Fibroblast of lung (primary cell): ENCODE measurements at regions not wholly inside any gene's neighbourhood (a gene's known extent, or its start where the extent isn't known, plus 50 kb on each side); places are given as distances from the start of the nearest gene placed in this dataset.

ENCODE experiments used
- DNase-seq, 2 donors: peaks; one replicate each; pipeline versions ENCODE4 v3.0.0 to v3.0.0-alpha.2; 2010; ENCODE audit warnings: low read depth in 2 of 2
- H2AFZ ChIP-seq: 2 replicates; pipeline ENCODE4 v1.5.1; 2012; ENCODE audit warnings: low read length, control low read depth, inconsistent platforms
- H3K27ac ChIP-seq: 2 replicates; pipeline ENCODE4 v1.5.1; 2011; ENCODE audit warnings: low read length, control low read depth; ENCODE audit not compliant: insufficient read depth
- H3K27me3 ChIP-seq: 2 replicates; pipeline ENCODE4 v1.5.1; 2011; ENCODE audit warnings: mild to moderate bottlenecking, low read length; ENCODE audit not compliant: control insufficient read depth, insufficient read depth
- H3K36me3 ChIP-seq: 2 replicates; pipeline ENCODE4 v1.5.1; 2011; ENCODE audit warnings: low read length; ENCODE audit not compliant: control insufficient read depth, insufficient read depth
- H3K4me1 ChIP-seq: 2 replicates; pipeline ENCODE4 v1.5.1; 2011; ENCODE audit warnings: low read length; ENCODE audit not compliant: control insufficient read depth, insufficient read depth; ENCODE audit errors: extremely low read depth
- H3K4me2 ChIP-seq: 2 replicates; pipeline ENCODE4 v1.5.1; 2011; ENCODE audit warnings: low read length, control low read depth; ENCODE audit not compliant: insufficient read depth; ENCODE audit errors: extremely low read depth
- H3K4me3 ChIP-seq, 4 experiments: fragments of 200-600 bp in 1 of 4; sonication (generic) in 1 of 4; replicated peaks in 1 of 4; 2 replicates each; pipeline ENCODE4 v1.5.1; 2011 to 2016; ENCODE audit warnings: low read length in 4 of 4, low read depth in 3 of 4, mild to moderate bottlenecking in 3 of 4, control low read depth in 2 of 4, inconsistent platforms in 1 of 4, mixed read lengths in 1 of 4; ENCODE audit not compliant: insufficient read depth in 1 of 4; ENCODE audit errors: control extremely low read depth in 1 of 4
- H3K79me2 ChIP-seq: 2 replicates; pipeline ENCODE4 v1.5.1; 2012; ENCODE audit warnings: mild to moderate bottlenecking, low read length, inconsistent platforms; ENCODE audit not compliant: control insufficient read depth, insufficient read depth
- H3K9ac ChIP-seq: 2 replicates; pipeline ENCODE4 v1.5.1; 2011; ENCODE audit warnings: mild to moderate bottlenecking, low read length, control low read depth; ENCODE audit not compliant: insufficient read depth
- H3K9me3 ChIP-seq: 2 replicates; pipeline ENCODE4 v1.5.1; 2012; ENCODE audit warnings: low read depth, low read length; ENCODE audit not compliant: control insufficient read depth, insufficient read depth
- H4K20me1 ChIP-seq: 2 replicates; pipeline ENCODE4 v1.5.1; 2011; ENCODE audit warnings: low read length; ENCODE audit not compliant: control insufficient read depth, insufficient read depth; ENCODE audit errors: extremely low read depth
- CTCF ChIP-seq, 2 donors: IDR thresholded peaks in 1 of 2; conservative IDR thresholded peaks in 1 of 2; 1 replicate in 1 of 2; 2 replicates in 1 of 2; pipeline ENCODE4 v1.5.1; 2011 to 2012; ENCODE audit warnings: low read length in 2 of 2, control low read depth in 1 of 2, inconsistent platforms in 1 of 2, low read depth in 1 of 2, mild to moderate bottlenecking in 1 of 2
- EZH2 ChIP-seq: IDR thresholded peaks from 2 replicates; pipeline ENCODE4 v1.5.1; 2012; ENCODE audit warnings: low read length, control low read depth, mild to moderate bottlenecking; ENCODE audit errors: missing control alignments

GRCh38 chr18:45423659-45424058 is 191.6 kb upstream of the SLC14A2 start:
- Histone ChIP-seq H3K36me3 (no peaks in the 10 kb centered on the region), H3K79me2 (no peaks in the 10 kb centered on the region), H3K27me3 (peaks cover 3% of the 10 kb centered on the region), H4K20me1 (no peaks in the 10 kb centered on the region), H3K4me3 (no peak overlapping the region), H3K9ac (no peak overlapping the region), H3K4me1 (no peaks in the 10 kb centered on the region), H3K27ac (no peak overlapping the region), H3K9me3 (no peaks in the 10 kb centered on the region), H2AFZ (no peak overlapping the region), H3K4me2 (no peak overlapping the region)
- DNase-seq = no peak
- TF ChIP-seq CTCF (conservative IDR thresholded peaks at IDR 0.05 in 1 of 2, IDR thresholded peaks at IDR 0.05 in 1 of 2; ENCODE audit: low read depth in 1 of 2, low read length in 2 of 2) (no peak), EZH2 (no peak)

DNA sequence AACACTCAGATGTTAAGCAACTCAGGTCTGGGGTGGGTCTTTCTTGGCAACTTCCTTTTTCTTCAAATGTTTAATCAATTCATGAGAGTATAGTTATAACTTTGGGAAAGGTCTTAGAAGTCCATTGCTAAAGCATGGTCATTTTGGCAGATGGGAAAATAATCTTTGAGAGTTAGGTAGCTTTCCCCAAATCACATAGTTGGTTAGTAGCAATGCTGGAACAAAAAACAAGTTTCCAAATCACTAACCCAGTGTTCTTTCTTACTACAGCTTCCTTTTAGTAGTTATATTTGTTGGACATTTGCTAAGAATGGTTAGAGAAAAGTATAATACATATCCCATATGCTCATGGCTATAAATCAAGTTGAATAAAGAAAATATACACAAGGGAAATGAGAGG is 185.2 kb upstream of the SLC14A2 start:
- Histone ChIP-seq H3K27me3 (peaks cover 3% of the 10 kb centered on the region), H2AFZ (no peak overlapping the region), H3K4me3 (no peak overlapping the region), H3K9ac (no peak overlapping the region), H3K79me2 (no peaks in the 10 kb centered on the region), H3K9me3 (no peaks in the 10 kb centered on the region), H4K20me1 (no peaks in the 10 kb centered on the region), H3K4me2 (no peak overlapping the region), H3K27ac (no peak overlapping the region), H3K4me1 (no peaks in the 10 kb centered on the region), H3K36me3 (no peaks in the 10 kb centered on the region)
- TF ChIP-seq EZH2 (no peak), CTCF (conservative IDR thresholded peaks at IDR 0.05 in 1 of 2, IDR thresholded peaks at IDR 0.05 in 1 of 2; ENCODE audit: low read depth in 1 of 2, low read length in 2 of 2) (no peak)
- no peak for DNase-seq

DNA sequence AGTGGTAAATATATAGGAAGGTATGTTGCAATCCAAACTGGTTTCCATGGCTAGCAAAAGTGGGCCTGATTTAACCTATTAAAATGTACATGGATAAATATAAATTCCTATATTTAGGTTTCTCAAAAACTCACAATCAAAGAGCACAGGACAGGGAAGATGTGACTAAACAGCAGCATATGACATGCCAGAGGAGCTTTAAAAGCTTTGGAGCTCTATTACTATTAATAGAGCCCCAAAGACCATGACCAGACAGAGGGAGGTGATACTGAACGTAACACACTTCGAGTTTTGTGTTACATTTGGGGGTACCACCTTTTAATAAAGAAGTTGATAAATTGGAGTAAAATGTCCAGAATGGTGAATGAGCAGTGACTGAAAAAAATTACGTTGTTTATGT is 179.5 kb upstream of the SLC14A2 start:
- no peak for TF ChIP-seq EZH2
- no peak for TF ChIP-seq CTCF (conservative IDR thresholded peaks at IDR 0.05 in 1 of 2, IDR thresholded peaks at IDR 0.05 in 1 of 2; ENCODE audit: low read depth in 1 of 2, low read length in 2 of 2)
- H2AFZ ChIP-seq = no peak overlapping the region
- no peaks in the 10 kb centered on the region for H3K27me3 ChIP-seq
- H3K4me2 ChIP-seq = no peak overlapping the region
- H4K20me1 ChIP-seq = no peaks in the 10 kb centered on the region
- no peak overlapping the region for H3K9ac ChIP-seq
- no peaks in the 10 kb centered on the region for H3K79me2 ChIP-seq
- H3K4me1 ChIP-seq = no peaks in the 10 kb centered on the region
- H3K36me3 ChIP-seq = no peaks in the 10 kb centered on the region
- no peaks in the 10 kb centered on the region for H3K9me3 ChIP-seq
- H3K27ac ChIP-seq = no peak overlapping the region
- DNase-seq = no peak
- H3K4me3 ChIP-seq = no peak overlapping the region
